HepG2 (cell line): ENCODE measurements at regions not wholly inside any gene's neighbourhood (a gene's known extent, or its start where the extent isn't known, plus 50 kb on each side); places are given as distances from the start of the nearest gene placed in this dataset.

ENCODE experiments used
- DNMT3B ChIP-seq: conservative IDR thresholded peaks from 2 replicates; pipeline ENCODE4 v1.6.1; 2016; ENCODE audit warnings: missing biosample characterization, control low read depth
- FOSL1 ChIP-seq: sonication (generic); formaldehyde crosslinking; IDR thresholded peaks from 2 replicates; pipeline ENCODE4 v1.9.0; 2021; ENCODE audit warnings: missing genetic modification reagents, borderline replicate concordance
- FOXA3 ChIP-seq: IDR thresholded peaks from 2 replicates; pipeline ENCODE4 v1.6.1; 2016; ENCODE audit warnings: missing genetic modification reagents, missing compliant biosample characterization
- GATAD1 ChIP-seq: IDR thresholded peaks from 2 replicates; pipeline ENCODE4 v1.6.1; 2016; ENCODE audit warnings: missing genetic modification reagents, missing compliant biosample characterization
- ISL2 ChIP-seq: sonication (generic); formaldehyde crosslinking; IDR thresholded peaks from 2 replicates; pipeline ENCODE4 v1.5.0; 2020; ENCODE audit warnings: missing genetic modification reagents
- MEIS2 ChIP-seq: sonication (generic); formaldehyde crosslinking; IDR thresholded peaks from 2 replicates; pipeline ENCODE4 v1.9.0; 2021; ENCODE audit warnings: mild to moderate bottlenecking, missing genetic modification reagents
- MYC ChIP-seq: sonication (generic); formaldehyde crosslinking; IDR thresholded peaks from 2 replicates; pipeline ENCODE4 v1.9.0; 2021; ENCODE audit warnings: missing genetic modification reagents, borderline replicate concordance
- NCOA2 ChIP-seq: sonication (generic); formaldehyde crosslinking; IDR thresholded peaks from 2 replicates; pipeline ENCODE4 v1.8.0; 2022; ENCODE audit warnings: inconsistent platforms
- ONECUT2 ChIP-seq: sonication (generic); formaldehyde crosslinking; IDR thresholded peaks from 2 replicates; pipeline ENCODE4 v1.4.0; 2020; ENCODE audit warnings: missing genetic modification reagents
- RARA ChIP-seq: IDR thresholded peaks from 2 replicates; pipeline ENCODE4 v1.6.1; 2016; ENCODE audit warnings: missing genetic modification reagents, missing compliant biosample characterization
- RXRB ChIP-seq: IDR thresholded peaks from 2 replicates; pipeline ENCODE4 v1.6.1; 2016; ENCODE audit warnings: borderline replicate concordance, missing genetic modification reagents, missing compliant biosample characterization
- SALL1 ChIP-seq: sonication (generic); formaldehyde crosslinking; IDR thresholded peaks from 2 replicates; pipeline ENCODE4 v1.8.0; 2022; ENCODE audit warnings: mild to moderate bottlenecking, missing genetic modification reagents
- SOX13 ChIP-seq, 3 experiments: fragments of 450-650 bp in 1 of 3; sonication (generic) in 1 of 3; formaldehyde crosslinking in 1 of 3; IDR thresholded peaks in 2 of 3; conservative IDR thresholded peaks in 1 of 3; 2 replicates each; pipeline versions ENCODE4 v1.5.0 to v1.6.1; 2016 to 2020; ENCODE audit warnings: antibody characterized with exemption in 1 of 3, mild to moderate bottlenecking in 1 of 3, missing compliant biosample characterization in 1 of 3, missing genetic modification reagents in 1 of 3, moderate library complexity in 1 of 3
- SOX6 ChIP-seq, 2 experiments: fragments of 450-650 bp in 1 of 2; sonication (generic) in 1 of 2; formaldehyde crosslinking in 1 of 2; IDR thresholded peaks; 2 replicates each; pipeline versions ENCODE4 v1.4.0 to v1.6.1; 2017 to 2020; ENCODE audit warnings: antibody characterized with exemption in 1 of 2, mild to moderate bottlenecking in 1 of 2, missing genetic modification reagents in 1 of 2
- ZBTB21 ChIP-seq: sonication (generic); formaldehyde crosslinking; IDR thresholded peaks from 2 replicates; pipeline ENCODE4 v1.4.0; 2020; ENCODE audit warnings: missing genetic modification reagents
- ZBTB38 ChIP-seq: sonication (generic); formaldehyde crosslinking; IDR thresholded peaks from 2 replicates; pipeline ENCODE4 v1.5.1; 2020; ENCODE audit warnings: mild to moderate bottlenecking, missing genetic modification reagents
- ZFY ChIP-seq: sonication (generic); formaldehyde crosslinking; IDR thresholded peaks from 2 replicates; pipeline ENCODE4 v1.4.0; 2020; ENCODE audit warnings: missing genetic modification reagents
- ZNF235 ChIP-seq: sonication (generic); formaldehyde crosslinking; IDR thresholded peaks from 2 replicates; pipeline ENCODE4 v1.8.1; 2023; ENCODE audit warnings: mild to moderate bottlenecking, missing genetic modification reagents, borderline replicate concordance
- ZNF550 ChIP-seq: sonication (generic); formaldehyde crosslinking; IDR thresholded peaks from 2 replicates; pipeline ENCODE4 v1.4.0; 2020; ENCODE audit warnings: mild to moderate bottlenecking, missing genetic modification reagents, borderline replicate concordance
- TF ChIP-seq, protein P1 (sequence below): sonication (generic); formaldehyde crosslinking; IDR thresholded peaks from 2 replicates; pipeline ENCODE4 v1.4.0; 2020; ENCODE audit warnings: missing genetic modification reagents
- TF ChIP-seq, protein P2 (sequence below): IDR thresholded peaks from 2 replicates; pipeline ENCODE4 v1.6.1; 2016; ENCODE audit warnings: missing compliant biosample characterization, missing genetic modification reagents, borderline replicate concordance
- TF ChIP-seq, protein P3 (sequence below), 2 experiments: sonication (generic) in 1 of 2; formaldehyde crosslinking in 1 of 2; IDR thresholded peaks; 2 replicates each; pipeline versions ENCODE4 v1.4.0 to v1.6.1; 2018 to 2020; ENCODE audit warnings: missing genetic modification reagents in 2 of 2, borderline replicate concordance in 1 of 2, low read depth in 1 of 2, mild to moderate bottlenecking in 1 of 2, missing biosample characterization in 1 of 2
- TF ChIP-seq, protein P4 (sequence below), 2 experiments: fragments of 450-650 bp in 1 of 2; sonication (generic) in 1 of 2; formaldehyde crosslinking; IDR thresholded peaks; 2 replicates each; pipeline versions ENCODE4 v1.5.0 to v1.8.0; 2020 to 2022; ENCODE audit warnings: mild to moderate bottlenecking in 1 of 2, missing genetic modification reagents in 1 of 2

DNA sequence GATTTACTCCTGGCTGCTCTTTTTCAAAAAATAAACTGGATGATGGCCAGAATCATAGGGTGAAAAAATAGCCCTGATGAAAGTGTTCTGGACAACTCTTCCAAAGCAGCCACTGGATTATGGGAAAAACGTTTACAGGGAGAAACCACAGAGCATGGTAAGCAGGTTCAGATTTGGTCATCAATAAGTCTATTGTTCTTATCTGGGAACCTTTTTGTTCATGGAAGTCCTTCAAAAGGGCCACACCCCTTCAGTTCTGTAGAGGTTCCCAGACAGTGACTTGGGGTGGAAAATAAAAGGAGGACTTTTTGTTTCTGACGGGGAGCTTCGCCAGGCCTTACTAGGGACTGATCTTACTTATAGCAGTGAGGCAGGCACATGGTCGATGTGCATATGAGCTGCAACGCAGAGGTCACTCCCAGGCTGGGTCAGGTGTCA lies 117.4 kb upstream of the SLC38A2 start (continued):
- TF ChIP-seq, protein P1, sequence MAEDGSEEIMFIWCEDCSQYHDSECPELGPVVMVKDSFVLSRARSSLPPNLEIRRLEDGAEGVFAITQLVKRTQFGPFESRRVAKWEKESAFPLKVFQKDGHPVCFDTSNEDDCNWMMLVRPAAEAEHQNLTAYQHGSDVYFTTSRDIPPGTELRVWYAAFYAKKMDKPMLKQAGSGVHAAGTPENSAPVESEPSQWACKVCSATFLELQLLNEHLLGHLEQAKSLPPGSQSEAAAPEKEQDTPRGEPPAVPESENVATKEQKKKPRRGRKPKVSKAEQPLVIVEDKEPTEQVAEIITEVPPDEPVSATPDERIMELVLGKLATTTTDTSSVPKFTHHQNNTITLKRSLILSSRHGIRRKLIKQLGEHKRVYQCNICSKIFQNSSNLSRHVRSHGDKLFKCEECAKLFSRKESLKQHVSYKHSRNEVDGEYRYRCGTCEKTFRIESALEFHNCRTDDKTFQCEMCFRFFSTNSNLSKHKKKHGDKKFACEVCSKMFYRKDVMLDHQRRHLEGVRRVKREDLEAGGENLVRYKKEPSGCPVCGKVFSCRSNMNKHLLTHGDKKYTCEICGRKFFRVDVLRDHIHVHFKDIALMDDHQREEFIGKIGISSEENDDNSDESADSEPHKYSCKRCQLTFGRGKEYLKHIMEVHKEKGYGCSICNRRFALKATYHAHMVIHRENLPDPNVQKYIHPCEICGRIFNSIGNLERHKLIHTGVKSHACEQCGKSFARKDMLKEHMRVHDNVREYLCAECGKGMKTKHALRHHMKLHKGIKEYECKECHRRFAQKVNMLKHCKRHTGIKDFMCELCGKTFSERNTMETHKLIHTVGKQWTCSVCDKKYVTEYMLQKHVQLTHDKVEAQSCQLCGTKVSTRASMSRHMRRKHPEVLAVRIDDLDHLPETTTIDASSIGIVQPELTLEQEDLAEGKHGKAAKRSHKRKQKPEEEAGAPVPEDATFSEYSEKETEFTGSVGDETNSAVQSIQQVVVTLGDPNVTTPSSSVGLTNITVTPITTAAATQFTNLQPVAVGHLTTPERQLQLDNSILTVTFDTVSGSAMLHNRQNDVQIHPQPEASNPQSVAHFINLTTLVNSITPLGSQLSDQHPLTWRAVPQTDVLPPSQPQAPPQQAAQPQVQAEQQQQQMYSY (CRISPR knock-in tag) = no peak
- TF ChIP-seq SALL1 (peak; percentile 52; the same call in 1 of the 2 replicates), SOX13 (IDR thresholded peaks at IDR 0.05) (peak; percentile 76), SOX13 (CRISPR knock-in tag; conservative IDR thresholded peaks at IDR 0.05 in 1 of 2, IDR thresholded peaks at IDR 0.05 in 1 of 2) (peak in 1 of 2 experiments; percentile 98; a peak in 2 of 4 replicates), MYC (CRISPR knock-in tag) (peak; percentile 29; the same call in 1 of the 2 replicates), SOX6 (IDR thresholded peaks at IDR 0.05) (no peak), SOX6 (CRISPR knock-in tag; IDR thresholded peaks at IDR 0.05) (peak; percentile 90), ZFY (CRISPR knock-in tag) (peak; percentile 46), ZNF235 (CRISPR knock-in tag) (no peak), ZBTB38 (CRISPR knock-in tag) (0 out of 2 replicates have a peak, but pooled peaks have one; percentile 26), FOXA3 (no peak), ZBTB21 (CRISPR knock-in tag) (no peak), RARA (CRISPR knock-in tag) (peak; percentile 42; the same call in 1 of the 2 replicates), ISL2 (peak; percentile 58; the same call in 1 of the 2 replicates), NCOA2 (CRISPR knock-in tag) (peak; percentile 65), ONECUT2 (peak; percentile 51), DNMT3B (CRISPR knock-in tag) (no peak), MEIS2 (CRISPR knock-in tag) (no peak), FOSL1 (CRISPR knock-in tag) (no peak), RXRB (peak; percentile 51; the same call in 1 of the 2 replicates), GATAD1 (CRISPR knock-in tag) (0 out of 2 replicates have a peak, but pooled peaks have one; percentile 12), ZNF550 (CRISPR knock-in tag) (no peak)
- TF ChIP-seq, protein P2, sequence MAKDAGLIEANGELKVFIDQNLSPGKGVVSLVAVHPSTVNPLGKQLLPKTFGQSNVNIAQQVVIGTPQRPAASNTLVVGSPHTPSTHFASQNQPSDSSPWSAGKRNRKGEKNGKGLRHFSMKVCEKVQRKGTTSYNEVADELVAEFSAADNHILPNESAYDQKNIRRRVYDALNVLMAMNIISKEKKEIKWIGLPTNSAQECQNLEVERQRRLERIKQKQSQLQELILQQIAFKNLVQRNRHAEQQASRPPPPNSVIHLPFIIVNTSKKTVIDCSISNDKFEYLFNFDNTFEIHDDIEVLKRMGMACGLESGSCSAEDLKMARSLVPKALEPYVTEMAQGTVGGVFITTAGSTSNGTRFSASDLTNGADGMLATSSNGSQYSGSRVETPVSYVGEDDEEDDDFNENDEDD = peak; percentile 53; the same call in 1 of the 2 replicates
- TF ChIP-seq, protein P3, sequence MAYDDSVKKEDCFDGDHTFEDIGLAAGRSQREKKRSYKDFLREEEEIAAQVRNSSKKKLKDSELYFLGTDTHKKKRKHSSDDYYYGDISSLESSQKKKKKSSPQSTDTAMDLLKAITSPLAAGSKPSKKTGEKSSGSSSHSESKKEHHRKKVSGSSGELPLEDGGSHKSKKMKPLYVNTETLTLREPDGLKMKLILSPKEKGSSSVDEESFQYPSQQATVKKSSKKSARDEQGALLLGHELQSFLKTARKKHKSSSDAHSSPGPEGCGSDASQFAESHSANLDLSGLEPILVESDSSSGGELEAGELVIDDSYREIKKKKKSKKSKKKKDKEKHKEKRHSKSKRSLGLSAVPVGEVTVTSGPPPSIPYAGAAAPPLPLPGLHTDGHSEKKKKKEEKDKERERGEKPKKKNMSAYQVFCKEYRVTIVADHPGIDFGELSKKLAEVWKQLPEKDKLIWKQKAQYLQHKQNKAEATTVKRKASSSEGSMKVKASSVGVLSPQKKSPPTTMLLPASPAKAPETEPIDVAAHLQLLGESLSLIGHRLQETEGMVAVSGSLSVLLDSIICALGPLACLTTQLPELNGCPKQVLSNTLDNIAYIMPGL (CRISPR knock-in tag; IDR thresholded peaks at IDR 0.05; ENCODE audit: borderline replicate concordance in 1 of 2, low read depth in 1 of 2) = no peak
- TF ChIP-seq, protein P4, sequence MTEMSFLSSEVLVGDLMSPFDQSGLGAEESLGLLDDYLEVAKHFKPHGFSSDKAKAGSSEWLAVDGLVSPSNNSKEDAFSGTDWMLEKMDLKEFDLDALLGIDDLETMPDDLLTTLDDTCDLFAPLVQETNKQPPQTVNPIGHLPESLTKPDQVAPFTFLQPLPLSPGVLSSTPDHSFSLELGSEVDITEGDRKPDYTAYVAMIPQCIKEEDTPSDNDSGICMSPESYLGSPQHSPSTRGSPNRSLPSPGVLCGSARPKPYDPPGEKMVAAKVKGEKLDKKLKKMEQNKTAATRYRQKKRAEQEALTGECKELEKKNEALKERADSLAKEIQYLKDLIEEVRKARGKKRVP (CRISPR knock-in tag; IDR thresholded peaks at IDR 0.05) = no peak
